CD14-positive monocyte (primary cell): ENCODE measurements at regions not wholly inside any gene's neighbourhood (a gene's known extent, or its start where the extent isn't known, plus 50 kb on each side); places are given as distances from the start of the nearest gene placed in this dataset.

ENCODE experiments used
- DNase-seq, 3 donors: peaks; one replicate each; pipeline ENCODE4 v3.0.0-alpha.2; 2011 to 2022
- H2AFZ ChIP-seq: 2 replicates; pipeline ENCODE4 v1.6.0; 2012; ENCODE audit warnings: mild to moderate bottlenecking, low read depth, low read length, inconsistent platforms; ENCODE audit not compliant: insufficient read depth, poor library complexity, severe bottlenecking
- H3K27ac ChIP-seq, 2 donors: 1 replicate in 1 of 2; 2 replicates in 1 of 2; pipeline ENCODE4 v1.5.1; 2012 to 2013; ENCODE audit warnings: low read length in 2 of 2, control low read depth in 1 of 2, inconsistent platforms in 1 of 2, low read depth in 1 of 2, mild to moderate bottlenecking in 1 of 2
- H3K27me3 ChIP-seq, 2 donors: one replicate each; pipeline versions ENCODE4 v1.6.0 to v1.6.1; 2011 to 2013; ENCODE audit warnings: low read length in 2 of 2; ENCODE audit not compliant: control insufficient read depth in 2 of 2, insufficient read depth in 2 of 2
- H3K36me3 ChIP-seq, 2 donors: replicated peaks in 1 of 2; 1 replicate in 1 of 2; 2 replicates in 1 of 2; pipeline versions ENCODE4 v1.5.1 to v1.6.1; 2012 to 2013; ENCODE audit warnings: low read length in 2 of 2, control low read depth in 1 of 2, inconsistent platforms in 1 of 2, mild to moderate bottlenecking in 1 of 2; ENCODE audit not compliant: insufficient read depth in 2 of 2, control insufficient read depth in 1 of 2
- H3K4me1 ChIP-seq, 2 donors: 1 replicate in 1 of 2; 2 replicates in 1 of 2; pipeline versions ENCODE4 v1.5.1 to v1.6.1; 2012 to 2013; ENCODE audit warnings: low read length in 2 of 2, control low read depth in 1 of 2, inconsistent platforms in 1 of 2, mild to moderate bottlenecking in 1 of 2, moderate library complexity in 1 of 2; ENCODE audit not compliant: insufficient read depth in 2 of 2, control insufficient read depth in 1 of 2
- H3K4me2 ChIP-seq: replicated peaks from 2 replicates; pipeline ENCODE3; 2012; ENCODE audit warnings: low read length, moderate library complexity, mild to moderate bottlenecking; ENCODE audit not compliant: poor library complexity, severe bottlenecking; ENCODE audit errors: extremely low read depth
- H3K4me3 ChIP-seq, 3 experiments: fragments of 200-600 bp in 1 of 3; sonication (generic) in 1 of 3; replicated peaks in 1 of 3; 1 replicate in 2 of 3; 2 replicates in 1 of 3; pipeline ENCODE4 v1.5.1; 2011 to 2013; ENCODE audit warnings: low read length in 3 of 3, mild to moderate bottlenecking in 3 of 3, control low read depth in 2 of 3, low read depth in 2 of 3, inconsistent platforms in 1 of 3, moderate library complexity in 1 of 3
- H3K79me2 ChIP-seq: 2 replicates; pipeline ENCODE4 v1.6.0; 2012; ENCODE audit warnings: mild to moderate bottlenecking, control low read depth, inconsistent platforms, low read length, moderate library complexity; ENCODE audit not compliant: insufficient read depth
- H3K9ac ChIP-seq: 2 replicates; pipeline ENCODE4 v1.6.0; 2017; ENCODE audit warnings: low read length, mild to moderate bottlenecking; ENCODE audit not compliant: insufficient read depth, poor library complexity, severe bottlenecking
- H3K9me3 ChIP-seq, 2 donors: replicated peaks in 1 of 2; 1 replicate in 1 of 2; 2 replicates in 1 of 2; pipeline versions ENCODE4 v1.5.1 to v1.6.1; 2012 to 2013; ENCODE audit warnings: low read length in 2 of 2, control low read depth in 1 of 2; ENCODE audit not compliant: control insufficient read depth in 1 of 2, insufficient read depth in 1 of 2
- H4K20me1 ChIP-seq: 2 replicates; pipeline ENCODE4 v1.6.0; 2012; ENCODE audit warnings: mild to moderate bottlenecking, low read length, control low read depth, moderate library complexity; ENCODE audit not compliant: insufficient read depth
- H3K27ac Mint-ChIP-seq, 7 donors: one replicate each; pipeline ENCODE4 v1.8.0; 2020; ENCODE audit warnings: mild to moderate bottlenecking in 7 of 7, mixed read lengths in 7 of 7, moderate library complexity in 6 of 7, inconsistent platforms in 2 of 7
- H3K27me3 Mint-ChIP-seq, 3 donors: one replicate each; pipeline ENCODE4 v1.8.0; 2021 to 2022; ENCODE audit warnings: low read depth in 3 of 3, mild to moderate bottlenecking in 3 of 3, mixed read lengths in 3 of 3, moderate library complexity in 3 of 3, inconsistent platforms in 1 of 3
- H3K36me3 Mint-ChIP-seq, 2 donors: one replicate each; pipeline ENCODE4 v1.8.0; 2020; ENCODE audit warnings: mixed read lengths in 2 of 2, inconsistent platforms in 1 of 2, mild to moderate bottlenecking in 1 of 2
- H3K4me1 Mint-ChIP-seq: one replicate; pipeline ENCODE4 v1.8.0; 2020; ENCODE audit warnings: mild to moderate bottlenecking, mixed read lengths
- H3K4me3 Mint-ChIP-seq, 2 donors: one replicate each; pipeline ENCODE4 v1.8.0; 2020; ENCODE audit warnings: mild to moderate bottlenecking in 2 of 2, mixed read lengths in 2 of 2, moderate library complexity in 1 of 2
- H3K9me3 Mint-ChIP-seq, 7 donors: one replicate each; pipeline ENCODE4 v1.8.0; 2020 to 2022; ENCODE audit warnings: mixed read lengths in 7 of 7, mild to moderate bottlenecking in 6 of 7, moderate library complexity in 6 of 7, inconsistent platforms in 2 of 7
- CTCF ChIP-seq: fragments of 200-600 bp; IDR thresholded peaks from one replicate; pipeline ENCODE4 v1.8.0; 2022; ENCODE audit warnings: antibody characterized with exemption, mild to moderate bottlenecking
- WGBS: methylation state at CpG from one replicate; pipeline ENCODE4 v1.1.5; 2013; ENCODE audit warnings: missing lambda C conversion rate; ENCODE audit not compliant: insufficient coverage; 5-methylcytosine and 5-hydroxymethylcytosine counted together
- intact Hi-C, 2 donors: fragments of 100-400 bp; cut with micrococcal nuclease; formaldehyde crosslinking; loops; one replicate each; pipeline versions ENCODE4 v1.15.0 to v1.15.1; 2023

GRCh38 chr15:31265871-31266711, 60.5 kb upstream of the KLF13 start:
- peak overlapping the region; percentile 96 to 99 for H3K27ac ChIP-seq
- H3K36me3 ChIP-seq = no peaks in the 10 kb centered on the region
- peaks cover 99 to 100% of the 10 kb centered on the region in 2 donors for H3K4me1 ChIP-seq
- Mint-ChIP-seq H3K36me3 (peaks cover 0 to 2% of the 10 kb centered on the region in 2 donors), H3K27ac (peak overlapping the region; percentile 99 to 100 (median 100)), H3K4me3 (peak overlapping the region; percentile 55 to 64), H3K9me3 (peaks cover 0 to 6% (median 1%) of the 10 kb centered on the region in 7 donors), H3K27me3 (no peaks in the 10 kb centered on the region), H3K4me1 (peaks cover 99% of the 10 kb centered on the region)
- peak; percentile 93 to 95 (median 95) for DNase-seq
- intact Hi-C loops = loop anchor here in 1 of 2 donors (5.0 kb wide), 1 partner anchor 176 kb away; no protein-coding TSS in a partner anchor
- peak overlapping the region; percentile 7 for H2AFZ ChIP-seq
- no peaks in the 10 kb centered on the region for H3K27me3 ChIP-seq
- peak overlapping the region; percentile 46 for H3K4me2 ChIP-seq
- WGBS = 17% methylated on average over 8 of the region's 22 CpGs
- H3K9ac ChIP-seq = peak overlapping the region; percentile 75
- peaks cover 23% of the 10 kb centered on the region for H3K79me2 ChIP-seq
- H4K20me1 ChIP-seq = no peaks in the 10 kb centered on the region
- no peak for TF ChIP-seq CTCF
- no peaks in the 10 kb centered on the region for H3K9me3 ChIP-seq
- peak overlapping the region in 1 of 3 experiments; percentile 45 for H3K4me3 ChIP-seq

- no peaks in the 10 kb centered on the region for H3K27me3 Mint-ChIP-seq
- H3K9me3 Mint-ChIP-seq = peaks cover 0 to 5% (median 1%) of the 10 kb centered on the region in 7 donors
- Histone ChIP-seq H3K9me3 (no peaks in the 10 kb centered on the region), H3K79me2 (peaks cover 23% of the 10 kb centered on the region), H3K27me3 (no peaks in the 10 kb centered on the region), H4K20me1 (no peaks in the 10 kb centered on the region), H3K4me1 (peaks cover 99 to 100% of the 10 kb centered on the region in 2 donors), H2AFZ (peak overlapping the region; percentile 7), H3K27ac (peak overlapping the region; percentile 96 to 99), H3K4me2 (peak overlapping the region; percentile 45), H3K4me3 (peak overlapping the region in 1 of 3 experiments; percentile 29), H3K36me3 (no peaks in the 10 kb centered on the region), H3K9ac (peak overlapping the region; percentile 68)
- TF ChIP-seq CTCF = no peak
- H3K4me3 Mint-ChIP-seq = peak overlapping the region; percentile 55 to 64
- intact Hi-C loops = loop anchor here in 1 of 2 donors (5.0 kb wide), 1 partner anchor 176 kb away; no protein-coding TSS in a partner anchor
- DNase-seq = peak in 1 of 3 donors; percentile 30
- H3K36me3 Mint-ChIP-seq = peaks cover 0 to 4% of the 10 kb centered on the region in 2 donors
- 15% methylated on average over 10 of the region's 13 CpGs for WGBS
- H3K27ac Mint-ChIP-seq = peak overlapping the region; percentile 99 to 100 (median 100)
- H3K4me1 Mint-ChIP-seq = peaks cover 99% of the 10 kb centered on the region
These were observed 59.9 kb upstream of the KLF13 start for GRCh38 chr15:31266712-31267111.
